HG02610 (cell line): ENCODE measurements at regions not wholly inside any gene's neighbourhood (a gene's known extent, or its start where the extent isn't known, plus 50 kb on each side); places are given as distances from the start of the nearest gene placed in this dataset.

ENCODE experiments used
- ATAC-seq: cut with Tn5 transposase; IDR thresholded peaks from one replicate; pipeline ENCODE4 v1.9.1; 2021; ENCODE audit warnings: mild to moderate bottlenecking, moderate library complexity; ENCODE audit not compliant: unreplicated experiment

DNA sequence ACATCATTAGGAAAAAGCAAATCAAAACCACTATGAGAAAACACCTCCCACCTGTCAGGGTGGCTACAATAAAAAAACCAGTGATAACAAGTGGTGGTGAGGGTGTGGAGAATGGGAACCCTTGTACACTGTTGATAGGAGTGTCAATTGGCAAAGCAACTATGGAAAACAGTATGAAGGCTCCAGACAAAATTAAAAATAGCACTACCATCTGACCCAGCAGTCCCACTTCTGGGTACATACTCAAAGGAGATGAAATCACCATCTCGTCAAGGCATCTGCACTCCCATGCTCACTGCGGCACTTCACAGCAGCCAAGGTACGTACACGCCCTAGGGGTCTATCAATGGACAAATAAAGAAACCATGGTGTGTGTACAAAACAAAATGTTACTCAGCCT lies 715.1 kb downstream of the UQCRFS1 start:
- ATAC-seq: no peak

DNA sequence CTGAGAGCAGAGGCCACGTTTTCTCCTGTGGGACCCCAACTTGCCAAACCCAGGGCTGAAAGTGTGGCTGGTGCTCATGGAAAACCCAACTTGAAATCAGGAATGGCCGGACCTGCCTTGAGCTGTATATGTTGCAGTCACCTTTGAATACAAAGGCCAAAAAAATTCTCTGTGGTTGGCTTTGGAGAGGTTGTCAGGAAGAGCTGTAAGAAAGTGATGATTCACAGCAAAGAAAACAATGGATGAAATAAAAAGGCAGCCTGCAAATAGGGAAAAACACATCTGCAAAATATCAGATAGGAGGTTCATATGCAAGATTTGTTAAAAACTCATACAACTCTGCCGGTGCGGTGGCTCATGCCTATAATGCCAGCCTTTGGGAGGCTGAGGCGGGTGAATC lies 715.8 kb downstream of the UQCRFS1 start:
- no peak for ATAC-seq

DNA sequence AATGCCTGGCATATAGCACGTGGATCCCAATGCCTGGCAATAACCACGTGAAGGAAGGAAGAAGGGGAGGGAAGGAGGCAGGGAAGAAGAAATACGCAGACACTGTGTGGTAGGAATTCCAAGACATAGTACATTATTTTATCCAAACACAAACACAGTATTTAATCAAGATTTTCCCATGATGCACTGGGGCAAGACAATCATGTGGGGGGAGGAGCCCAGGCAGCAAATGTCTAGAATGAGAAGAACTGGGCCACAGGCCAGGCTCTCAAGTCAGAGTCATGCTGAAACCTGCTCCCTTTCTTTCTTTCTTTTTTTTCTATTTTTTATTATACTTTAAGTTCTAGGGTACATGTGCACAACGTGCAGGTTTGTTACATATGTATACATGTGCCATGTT lies 717.9 kb downstream of the UQCRFS1 start:
- no peak for ATAC-seq

DNA sequence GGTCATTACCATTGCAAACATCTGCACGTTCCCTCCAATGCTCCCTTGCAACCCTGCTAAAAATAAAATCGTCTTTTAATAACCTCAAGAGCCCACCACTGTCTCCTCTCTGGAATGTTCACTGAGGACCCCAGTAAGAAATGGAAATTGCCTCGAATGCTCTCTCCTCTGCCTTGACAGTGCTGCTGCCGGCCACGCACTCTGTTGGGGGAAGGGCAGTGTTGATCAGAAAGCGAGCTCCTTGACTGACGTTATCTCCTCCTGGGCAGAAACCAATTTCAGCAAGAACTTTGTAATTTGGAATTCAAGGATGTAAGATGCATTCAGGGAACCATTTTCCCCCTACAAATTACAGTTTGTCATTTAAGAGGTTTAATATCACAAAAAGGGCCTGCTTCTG lies 718.5 kb downstream of the UQCRFS1 start:
- no peak for ATAC-seq

DNA sequence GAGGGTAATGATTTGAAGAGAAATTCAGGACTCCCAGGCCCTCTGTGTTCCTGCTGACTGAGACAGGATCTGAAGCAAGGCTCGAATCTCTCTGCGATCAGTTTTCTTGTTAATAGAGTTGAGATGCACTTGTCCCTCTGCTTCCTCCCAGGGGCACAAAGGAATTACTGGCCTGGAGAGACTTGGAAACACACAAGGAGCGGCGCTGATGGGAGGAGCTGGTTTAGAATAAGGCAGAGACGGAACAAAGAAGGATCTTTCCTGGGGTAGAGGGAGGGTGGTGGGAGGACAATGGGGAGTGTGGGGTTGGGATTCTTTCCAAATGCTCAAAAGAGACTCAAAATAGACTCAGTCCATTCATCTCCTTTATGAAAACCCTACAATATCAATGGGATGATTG lies 719.1 kb downstream of the UQCRFS1 start:
- ATAC-seq: no peak

DNA sequence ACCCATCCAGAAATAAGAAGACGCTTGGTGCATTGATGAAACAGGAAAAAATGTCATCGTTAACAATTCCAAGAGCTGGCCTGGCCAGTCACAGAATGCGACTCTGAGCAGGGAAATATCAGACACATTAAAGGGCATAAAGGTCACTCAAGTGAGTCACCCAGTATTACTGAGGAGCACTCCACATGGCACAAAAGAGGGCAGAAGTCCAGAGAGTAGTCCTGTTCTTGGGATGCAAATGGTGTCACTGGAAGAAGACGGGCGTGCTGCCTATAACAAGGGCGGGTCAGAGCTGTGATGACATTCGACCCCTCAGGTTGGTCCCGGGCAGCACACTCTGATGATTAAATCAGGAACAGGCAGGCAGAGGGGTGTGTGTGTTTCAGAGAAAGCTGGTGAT lies 720.3 kb downstream of the UQCRFS1 start:
- ATAC-seq: no peak

DNA sequence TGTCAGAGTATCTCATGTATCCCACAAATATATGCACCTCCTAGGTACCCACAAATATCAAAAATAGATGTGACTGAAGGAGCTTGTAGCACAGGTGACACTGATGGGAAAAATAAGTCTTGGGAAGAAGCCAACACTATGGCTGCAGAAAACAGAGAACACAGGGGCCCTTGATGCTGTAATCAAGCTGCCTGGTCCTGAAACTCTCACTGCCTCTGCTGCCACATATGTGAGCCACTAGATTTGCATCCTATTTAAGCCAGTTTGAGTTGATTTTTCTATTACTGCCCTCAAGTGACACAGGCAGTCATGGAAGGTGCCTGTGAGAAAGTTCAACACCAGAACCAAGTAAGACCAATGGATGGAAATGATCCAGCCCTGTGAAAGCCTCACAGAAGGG lies 720.8 kb downstream of the UQCRFS1 start:
- ATAC-seq: no peak

DNA sequence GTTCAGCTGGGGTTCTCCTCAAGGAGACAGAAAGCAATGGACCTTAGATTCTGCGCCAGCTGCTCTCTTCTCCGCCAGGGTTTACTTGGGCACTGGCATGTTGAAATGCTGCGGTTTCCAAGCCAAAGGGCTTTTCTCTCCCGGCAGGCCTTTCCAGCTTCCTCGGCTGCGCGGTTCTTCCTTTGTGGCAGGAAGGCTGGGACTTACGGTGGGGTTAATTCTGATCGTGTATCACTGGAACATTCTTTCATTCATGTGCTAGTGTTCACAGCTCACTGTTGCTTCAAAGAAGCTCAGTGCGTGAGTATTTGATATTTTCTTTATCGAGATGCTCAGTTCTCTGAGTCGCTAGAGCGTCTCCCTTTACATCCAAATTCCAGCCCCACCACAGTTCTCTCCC lies 723.2 kb downstream of the UQCRFS1 start:
- ATAC-seq: no peak

DNA sequence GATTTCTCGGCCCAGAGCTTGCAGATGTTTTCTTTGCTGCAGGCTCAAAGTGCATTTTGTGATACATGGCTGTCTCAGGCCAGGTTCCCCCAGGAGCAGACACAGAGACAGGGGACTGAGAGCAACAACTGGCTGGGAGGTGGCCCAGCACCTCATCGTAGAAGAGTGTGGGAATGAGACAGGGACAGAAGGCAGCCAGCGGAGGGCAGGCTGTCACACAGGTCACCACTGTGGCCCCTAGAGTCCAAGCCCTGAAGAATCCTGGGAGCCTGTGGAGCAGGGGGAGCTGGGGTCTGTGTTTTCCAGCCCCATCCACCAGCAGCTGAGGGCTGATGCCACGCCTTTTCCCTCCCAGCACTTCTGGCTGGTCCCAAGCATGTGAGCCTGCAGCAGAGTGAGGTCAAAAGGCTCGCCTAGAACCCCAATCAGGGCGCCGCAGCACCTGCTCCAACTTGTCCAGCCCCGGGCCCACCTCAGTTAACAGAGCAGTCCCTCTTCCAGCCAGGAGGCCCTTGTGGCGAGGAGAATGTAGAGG lies 723.8 kb downstream of the UQCRFS1 start:
- ATAC-seq: no peak

DNA sequence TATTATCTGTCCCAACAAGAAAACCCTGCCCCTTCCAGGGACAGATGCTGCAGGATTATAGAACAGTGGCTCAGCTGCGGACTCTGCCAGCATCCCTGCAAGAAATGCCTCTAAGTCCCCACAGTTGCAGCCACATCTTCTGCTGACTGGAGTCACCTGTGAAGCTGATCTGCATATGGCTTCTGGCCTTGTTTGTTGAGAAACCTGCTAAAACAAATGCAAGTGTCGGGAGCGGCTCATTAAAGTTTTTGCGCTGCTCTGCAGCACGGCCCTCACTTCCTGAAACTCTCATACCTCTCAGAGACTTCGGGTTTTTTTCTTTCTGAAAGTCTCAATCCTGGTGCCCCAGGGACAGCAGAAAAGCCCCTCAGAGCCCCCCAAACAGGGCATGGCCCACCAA lies 725.0 kb downstream of the UQCRFS1 start:
- no peak for ATAC-seq

DNA sequence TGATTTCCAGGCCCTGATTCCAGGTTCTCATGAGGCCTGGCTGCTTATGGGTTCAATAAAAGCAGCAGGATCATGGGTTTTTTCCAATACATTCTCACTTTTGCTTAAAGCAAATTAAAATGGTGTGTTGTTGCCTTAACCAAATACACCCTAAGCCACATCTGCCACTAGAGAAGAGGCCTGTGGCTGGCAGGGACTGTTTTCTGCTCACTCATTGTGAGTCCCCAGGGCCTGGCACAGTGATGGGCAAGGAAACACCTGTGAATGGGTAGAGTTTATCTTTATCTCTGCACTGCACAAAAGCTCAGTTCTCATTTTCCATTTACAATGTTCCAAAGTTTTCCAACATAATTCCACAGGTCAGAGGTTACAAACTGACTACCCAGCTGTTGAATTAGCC lies 726.0 kb downstream of the UQCRFS1 start:
- no peak for ATAC-seq

DNA sequence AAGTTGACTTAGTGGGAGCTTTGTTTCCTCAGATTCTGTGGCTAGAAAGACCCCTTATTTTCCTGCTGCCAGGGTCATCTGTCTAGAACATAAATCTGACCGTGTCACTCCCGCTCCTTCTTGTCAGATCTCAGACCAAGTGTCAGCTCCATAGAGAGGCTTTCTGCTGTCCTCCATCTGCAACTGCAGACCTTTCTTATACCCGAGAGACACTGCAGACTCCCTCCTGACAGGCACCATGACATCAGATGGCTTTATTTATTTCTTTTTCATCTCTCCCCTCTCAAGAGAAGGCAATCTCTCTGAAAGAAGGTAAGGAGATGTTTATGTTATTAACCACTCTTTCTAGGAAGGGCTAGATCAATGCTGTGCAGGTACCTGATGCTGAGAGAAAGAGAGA lies 726.5 kb downstream of the UQCRFS1 start:
- no peak for ATAC-seq

DNA sequence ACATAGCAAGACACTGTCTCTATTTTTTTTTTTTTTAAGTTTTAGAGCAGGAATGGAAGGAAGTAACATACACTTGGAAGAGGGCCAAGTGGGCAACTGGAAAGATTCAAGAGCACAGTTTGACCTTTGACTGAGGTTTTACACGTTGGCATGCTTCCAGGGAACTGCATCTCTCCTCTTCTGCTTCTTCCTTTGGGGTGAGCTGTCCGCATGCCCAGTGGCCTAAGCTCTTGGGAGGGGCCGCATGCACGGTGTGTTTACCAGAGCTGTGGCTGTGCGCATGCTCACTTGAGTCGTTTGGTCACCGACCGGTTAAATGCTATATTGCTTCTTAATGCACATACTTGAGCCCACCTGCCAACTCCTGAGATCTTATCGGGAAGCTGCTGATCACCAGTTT lies 727.7 kb downstream of the UQCRFS1 start:
- no peak for ATAC-seq

DNA sequence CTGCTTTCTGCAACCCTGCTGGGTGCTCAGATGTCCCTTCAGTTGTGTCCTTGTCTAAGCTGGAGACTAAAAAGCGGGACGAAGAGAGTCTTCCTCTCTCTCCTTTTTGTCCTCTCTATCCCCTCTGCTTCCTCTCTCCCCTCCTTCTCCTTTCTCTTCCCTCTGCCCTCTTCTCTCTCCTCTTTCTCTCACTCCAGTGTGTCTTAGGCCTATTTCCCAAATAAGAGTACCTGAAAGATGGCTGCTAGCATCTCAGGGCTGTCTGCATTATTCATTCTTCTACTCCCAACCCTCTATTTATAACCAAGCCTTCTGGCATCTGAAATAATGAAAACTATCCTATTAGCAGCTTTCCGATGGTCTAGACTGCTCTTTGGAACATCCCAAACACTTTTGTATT lies 729.8 kb downstream of the UQCRFS1 start:
- ATAC-seq: no peak

DNA sequence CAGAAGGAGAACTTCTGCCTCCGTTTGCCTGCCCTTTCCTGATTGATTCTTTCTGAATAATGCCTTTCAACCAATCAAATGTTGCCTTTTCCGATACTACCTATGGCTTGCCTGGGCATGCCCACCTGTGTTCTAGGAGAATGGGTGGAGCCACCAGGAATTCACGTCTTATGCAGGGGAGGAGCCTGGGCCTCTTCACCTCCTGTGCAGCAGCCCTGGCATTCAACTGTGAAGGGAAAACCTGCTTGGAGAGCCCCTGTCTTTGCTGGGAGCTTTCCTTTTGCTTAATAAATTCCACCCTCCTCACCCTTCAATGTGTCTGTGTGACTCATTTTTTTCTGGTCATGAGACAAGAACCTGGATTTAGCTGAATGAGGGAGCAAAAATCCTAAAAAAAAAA lies 730.7 kb downstream of the UQCRFS1 start:
- ATAC-seq: no peak

DNA sequence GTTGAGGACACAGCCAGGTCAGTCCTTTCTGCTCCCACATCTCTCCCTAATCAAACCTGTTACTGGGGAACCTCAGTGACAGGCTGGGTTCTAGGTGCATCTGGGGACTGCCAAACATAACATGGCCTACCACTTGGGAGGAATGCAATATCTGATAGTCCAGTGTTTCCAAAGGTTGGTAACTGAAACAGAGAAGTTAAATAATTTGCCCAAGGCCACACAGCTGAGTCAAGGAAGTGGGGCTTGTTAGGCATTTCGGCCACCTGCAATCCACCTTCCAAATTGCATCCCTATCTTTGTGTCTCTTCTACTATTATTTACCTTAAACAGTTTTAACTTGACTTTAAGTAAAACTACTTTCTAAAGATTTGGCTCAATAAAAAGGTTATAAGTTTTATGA lies 731.3 kb downstream of the UQCRFS1 start:
- ATAC-seq: no peak

DNA sequence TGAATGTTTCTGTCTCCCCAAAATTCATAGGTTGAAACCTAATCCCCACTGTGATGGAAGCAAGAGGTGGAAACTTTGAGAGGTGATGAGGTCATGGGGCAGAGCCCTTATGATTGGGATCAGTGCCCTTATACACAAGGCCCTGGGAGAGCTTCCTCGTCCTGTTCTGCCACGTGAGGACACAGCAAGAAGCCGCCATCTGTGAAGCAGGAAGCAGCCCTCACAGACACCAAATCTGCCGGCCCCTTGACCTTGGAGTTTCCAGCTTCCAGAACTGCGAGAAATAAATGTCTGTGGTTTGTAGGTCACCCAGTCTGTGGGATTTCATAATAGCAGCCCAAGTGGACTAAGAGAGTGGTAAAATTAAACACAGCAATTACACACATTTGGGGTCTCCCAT lies 737.4 kb downstream of the UQCRFS1 start:
- no peak for ATAC-seq

DNA sequence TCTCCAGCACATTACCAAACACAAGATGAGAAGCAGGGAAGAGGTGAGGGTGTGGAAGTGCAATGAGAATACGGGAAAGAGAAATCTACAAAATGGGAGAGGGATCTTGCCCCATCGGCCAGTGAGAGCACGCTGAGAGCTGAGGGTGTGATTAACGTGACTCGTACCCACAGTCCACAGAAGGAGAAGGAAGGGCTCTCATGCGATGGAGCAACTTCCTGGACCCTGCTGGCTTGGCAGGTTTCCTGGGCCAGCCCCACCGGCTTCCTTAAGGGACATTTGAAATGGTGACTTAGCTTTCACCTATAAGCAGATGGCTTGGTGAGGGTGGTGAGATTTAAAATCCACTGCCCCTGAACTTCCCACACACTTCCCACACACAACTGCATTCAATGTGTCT lies 740.1 kb downstream of the UQCRFS1 start:
- no peak for ATAC-seq

DNA sequence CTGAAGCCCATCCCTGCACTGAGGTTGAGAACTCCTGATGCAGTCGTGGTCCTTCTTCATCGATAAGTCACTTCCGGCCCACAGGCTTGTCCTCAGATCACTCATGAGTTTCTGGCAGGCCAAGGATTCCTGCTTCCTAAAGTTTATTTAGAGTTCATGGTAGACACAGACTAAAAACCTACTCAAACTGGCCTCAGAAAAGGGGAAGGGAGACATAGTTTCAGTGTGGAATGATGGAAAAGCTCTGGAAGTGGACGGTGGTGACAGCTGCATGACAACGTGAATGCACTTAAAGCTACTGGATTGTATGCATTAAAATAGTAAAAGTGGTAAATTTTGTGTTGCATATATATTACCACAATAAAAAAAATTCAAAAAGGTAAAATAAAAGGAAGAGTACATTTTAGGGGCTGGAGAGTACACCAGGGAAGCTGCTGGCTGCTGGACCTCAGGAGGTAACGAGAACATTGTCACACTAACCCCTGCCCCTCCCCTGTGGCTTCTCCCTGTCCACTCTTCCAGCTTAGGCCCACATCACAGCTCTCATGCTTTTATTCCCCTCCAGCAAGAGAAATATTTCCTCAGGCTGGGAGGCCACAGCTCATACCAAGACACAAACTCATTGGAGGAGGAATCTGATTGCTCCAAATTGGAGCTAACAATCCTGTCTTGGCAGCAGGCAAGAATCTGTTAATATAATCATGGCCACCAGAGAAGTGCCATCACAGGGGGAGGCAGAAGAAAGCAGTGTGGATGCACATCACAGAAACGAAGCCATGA lies 741.0 kb downstream of the UQCRFS1 start:
- no peak for ATAC-seq

DNA sequence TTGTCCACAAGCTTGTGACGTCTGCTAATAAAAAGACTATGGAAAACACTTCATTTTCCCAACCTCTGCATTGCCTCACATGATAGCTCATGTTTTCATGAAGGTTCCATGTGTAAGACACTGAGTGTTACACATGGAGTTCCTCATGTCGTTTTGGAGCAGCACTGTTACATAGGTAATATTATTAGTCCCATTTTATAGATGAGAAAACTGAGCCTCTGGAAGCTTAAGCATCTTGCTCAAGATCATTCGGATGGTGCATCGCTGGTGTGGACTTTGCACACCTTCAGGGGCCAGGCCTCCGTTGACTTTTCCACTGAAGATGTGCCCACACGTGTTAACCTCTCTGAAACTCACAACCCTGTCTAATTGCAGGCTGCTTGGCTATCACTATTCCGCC lies 743.4 kb downstream of the UQCRFS1 start:
- no peak for ATAC-seq

DNA sequence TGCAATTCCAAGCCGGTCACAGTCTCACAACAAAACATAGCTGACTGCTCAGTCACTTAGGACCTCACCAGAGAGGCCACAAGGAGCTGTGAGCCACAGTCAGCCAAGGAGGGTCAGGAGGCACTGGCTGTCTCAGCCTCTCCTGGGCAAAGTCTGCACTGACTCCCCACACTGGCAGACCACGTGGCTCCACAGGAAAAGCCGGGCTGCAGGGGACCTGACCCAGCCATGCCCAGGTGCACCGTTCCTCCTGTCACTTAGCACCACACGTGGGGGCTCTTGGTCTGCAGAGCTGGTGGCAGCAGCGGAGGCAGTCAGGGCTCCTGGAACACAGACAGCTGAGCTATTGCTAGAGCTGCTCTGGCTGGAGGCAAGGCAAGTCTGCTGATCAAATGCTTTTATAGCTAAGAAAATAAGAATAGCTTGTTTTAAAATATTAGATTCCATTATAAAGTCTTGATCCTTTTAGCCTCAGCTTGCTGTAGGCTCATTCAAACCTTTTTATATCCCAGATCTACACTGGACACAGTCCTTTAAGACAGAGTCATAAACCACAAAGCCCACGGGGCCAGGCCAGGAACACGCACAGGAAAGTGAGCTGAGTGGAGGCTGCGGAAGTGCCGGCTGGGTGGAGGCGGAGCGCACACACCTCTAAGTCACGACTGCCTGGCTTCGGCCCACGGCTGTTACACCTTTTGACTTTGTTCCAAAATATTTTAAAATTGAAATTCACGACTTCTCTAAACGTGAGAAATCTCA lies 744.1 kb downstream of the UQCRFS1 start:
- ATAC-seq: no peak
